ENCODE measurements at regions not wholly inside any gene's neighbourhood (a gene's known extent, or its start where the extent isn't known, plus 50 kb on each side); places are given as distances from the start of the nearest gene placed in this dataset.

- in situ Hi-C loops (cut with MboI), result no loop called here
- Histone ChIP-seq H3K4me3 (no peak overlapping the region), H3K4me1 (replicated peaks in 1 of 2; ENCODE audit: control insufficient read depth in 2 of 2, insufficient read depth in 2 of 2, low read length in 2 of 2) (no peaks in the 10 kb centered on the region), H3K9me3 (replicated peaks; ENCODE audit: control insufficient read depth, insufficient read depth, low read depth, low read length) (no peaks in the 10 kb centered on the region), H3K36me3 (ENCODE audit: control insufficient read depth, insufficient read depth, low read length) (no peaks in the 10 kb centered on the region), H3K9me1 (ENCODE audit: control insufficient read depth, insufficient read depth, low read length) (no peaks in the 10 kb centered on the region), H3K27ac (ENCODE audit: extremely low read depth, low read depth, low read length) (no peak overlapping the region), H2AFZ (ENCODE audit: low read depth, low read length) (no peak overlapping the region), H3K27me3 (ENCODE audit: control insufficient read depth in 2 of 2, insufficient read depth in 2 of 2, low read length in 2 of 2) (peaks cover 0 to 7% of the 10 kb centered on the region in 2 experiments; a peak in 2 of 5 replicates), H4K20me1 (replicated peaks; ENCODE audit: control insufficient read depth, insufficient read depth, low read length) (no peaks in the 10 kb centered on the region), H3K79me2 (ENCODE audit: control insufficient read depth, insufficient read depth, low read length) (no peaks in the 10 kb centered on the region), H3K4me2 (ENCODE audit: insufficient read depth, low read length) (no peak overlapping the region), H3K9ac (ENCODE audit: insufficient read depth in 1 of 2, low read depth in 2 of 2, low read length in 2 of 2) (no peak overlapping the region)
- ATAC-seq, result no peak
- no peak for DNase-seq (ENCODE audit: extremely low read depth in 1 of 4, low spot score in 3 of 4)
- WGBS (ENCODE audit: insufficient coverage, low coverage, missing lambda C conversion rate), result 21% methylated on average over 2 of the region's 2 CpGs
- intact Hi-C loops (cut with micrococcal nuclease), result no loop called here
- no peak for TF ChIP-seq RAD21 (CRISPR knock-in tag; conservative IDR thresholded peaks at IDR 0.05 in 1 of 2, IDR thresholded peaks at IDR 0.05 in 1 of 2)
- CTCF ChIA-PET (ENCODE audit: low intra/inter-chr PET ratio), result no interaction called here
- no peak for FAIRE-seq
- POLR2A ChIA-PET, result no interaction called here
- BruUV-seq (replicated peaks), result no TSS peak
Measured at GRCh38 chr5:159439002-159439401, 108.7 kb upstream of the IL12B start.

GRCh38 chr5:159440235-159440634 is 109.9 kb upstream of the IL12B start:
- in situ Hi-C loops (cut with MboI), result loop anchor here (10.0 kb wide), 1 partner anchor 535 kb away; no protein-coding TSS in a partner anchor
- Histone ChIP-seq H3K4me2 (ENCODE audit: insufficient read depth, low read length) (no peak overlapping the region), H3K27ac (ENCODE audit: extremely low read depth, low read depth, low read length) (no peak overlapping the region), H3K27me3 (ENCODE audit: control insufficient read depth in 2 of 2, insufficient read depth in 2 of 2, low read length in 2 of 2) (peaks cover 0 to 7% of the 10 kb centered on the region in 2 experiments; a peak in 2 of 5 replicates), H3K4me3 (no peak overlapping the region), H3K9ac (ENCODE audit: insufficient read depth in 1 of 2, low read depth in 2 of 2, low read length in 2 of 2) (no peak overlapping the region), H2AFZ (ENCODE audit: low read depth, low read length) (no peak overlapping the region), H4K20me1 (replicated peaks; ENCODE audit: control insufficient read depth, insufficient read depth, low read length) (no peaks in the 10 kb centered on the region), H3K36me3 (ENCODE audit: control insufficient read depth, insufficient read depth, low read length) (no peaks in the 10 kb centered on the region), H3K9me3 (replicated peaks; ENCODE audit: control insufficient read depth, insufficient read depth, low read depth, low read length) (no peaks in the 10 kb centered on the region), H3K4me1 (replicated peaks in 1 of 2; ENCODE audit: control insufficient read depth in 2 of 2, insufficient read depth in 2 of 2, low read length in 2 of 2) (no peaks in the 10 kb centered on the region), H3K9me1 (ENCODE audit: control insufficient read depth, insufficient read depth, low read length) (no peaks in the 10 kb centered on the region), H3K79me2 (ENCODE audit: control insufficient read depth, insufficient read depth, low read length) (no peaks in the 10 kb centered on the region)
- POLR2A ChIA-PET, result no interaction called here
- intact Hi-C loops (cut with micrococcal nuclease), result loop anchor here (5.0 to 10.0 kb wide), 3 partner anchors 242 to 477 kb away; partner anchors contain the start of gene ADRA1B
- no TSS peak for BruUV-seq (replicated peaks)
- CTCF ChIA-PET (ENCODE audit: low intra/inter-chr PET ratio), result no interaction called here
- TF ChIP-seq RAD21 (CRISPR knock-in tag; conservative IDR thresholded peaks at IDR 0.05 in 1 of 2, IDR thresholded peaks at IDR 0.05 in 1 of 2), result peak in 1 of 2 experiments; percentile 5; a peak in 1 of 4 replicates
- peak; percentile 13; the same call in 1 of the 2 replicates for TF ChIP-seq SPI1 (IDR thresholded peaks at IDR 0.05; ENCODE audit: borderline replicate concordance, low read depth, low read length)
- TF ChIP-seq GATAD2B (IDR thresholded peaks at IDR 0.05; ENCODE audit: borderline replicate concordance), result no peak
- no peak for TF ChIP-seq DNMT1 (IDR thresholded peaks at IDR 0.05)
- peak in 2 of 3 experiments; percentile 34 to 36; a peak in 4 of 6 replicates for TF ChIP-seq CTCF (IDR thresholded peaks at IDR 0.05 in 2 of 3, conservative IDR thresholded peaks at IDR 0.05 in 1 of 3; ENCODE audit: insufficient read depth in 2 of 3, low read depth in 1 of 3, low read length in 3 of 3)
- no peak for FAIRE-seq
- 1% methylated on average over 7 of the region's 7 CpGs for WGBS (ENCODE audit: insufficient coverage, low coverage, missing lambda C conversion rate)
- peak in 1 of 4 experiments; percentile 4 for DNase-seq (ENCODE audit: extremely low read depth in 1 of 4, low spot score in 3 of 4)
- peak; percentile 70 for ATAC-seq
